ENCODE measurements at regions not wholly inside any gene's neighbourhood (a gene's known extent, or its start where the extent isn't known, plus 50 kb on each side); places are given as distances from the start of the nearest gene placed in this dataset.
A peak's percentile ranks its signal among the peaks of the same experiment; 100 is the strongest.
"Not testable (repeated sequence)": the region's sequence is repeated elsewhere in the genome, so short reads cannot be mapped to it uniquely, and the experiment has no call there.

DNA sequence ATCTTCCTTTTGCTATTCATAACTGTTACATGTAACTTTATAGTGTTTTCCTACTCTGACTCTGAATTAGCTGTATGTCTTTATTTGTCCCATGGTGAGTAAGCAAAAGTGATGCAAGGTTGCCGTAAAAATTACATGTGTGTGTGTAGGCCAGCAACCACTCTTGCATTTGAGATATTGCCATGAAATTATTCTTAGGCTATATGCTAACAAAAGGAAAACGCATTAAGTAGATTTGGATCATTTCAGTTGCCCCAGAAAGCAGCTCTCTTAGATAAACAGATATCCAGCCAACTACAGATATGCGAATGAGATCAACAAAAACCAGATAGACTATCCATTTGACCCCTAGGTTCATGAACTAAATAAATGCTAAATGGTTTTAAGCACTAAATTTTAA, 73.6 kb downstream of the CYLC2 start:
- DNase-seq (ENCODE audit: extremely low read depth in 1 of 11, low read depth in 9 of 11, low spot score in 4 of 11) = no peak

DNA sequence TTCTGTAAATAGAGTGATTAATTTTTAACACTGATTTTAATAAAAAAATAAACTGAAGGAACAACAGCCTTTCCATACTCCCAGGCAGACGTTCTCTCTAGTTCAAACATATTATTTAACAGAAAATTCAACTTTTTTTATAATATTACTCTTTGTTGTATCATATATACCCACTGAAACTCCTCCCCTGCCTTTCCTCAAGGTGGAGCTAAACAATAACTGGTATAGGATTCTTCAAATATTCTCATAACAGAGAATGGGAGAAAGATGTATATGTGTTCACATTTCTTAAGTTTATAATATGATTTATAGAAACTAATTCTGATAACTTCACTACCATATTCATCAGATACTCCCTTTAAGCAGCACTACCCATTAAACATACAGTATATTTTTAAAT, 83.4 kb downstream of the CYLC2 start:
- no peak for DNase-seq (ENCODE audit: extremely low read depth in 1 of 11, low read depth in 9 of 11, low spot score in 4 of 11)

DNA sequence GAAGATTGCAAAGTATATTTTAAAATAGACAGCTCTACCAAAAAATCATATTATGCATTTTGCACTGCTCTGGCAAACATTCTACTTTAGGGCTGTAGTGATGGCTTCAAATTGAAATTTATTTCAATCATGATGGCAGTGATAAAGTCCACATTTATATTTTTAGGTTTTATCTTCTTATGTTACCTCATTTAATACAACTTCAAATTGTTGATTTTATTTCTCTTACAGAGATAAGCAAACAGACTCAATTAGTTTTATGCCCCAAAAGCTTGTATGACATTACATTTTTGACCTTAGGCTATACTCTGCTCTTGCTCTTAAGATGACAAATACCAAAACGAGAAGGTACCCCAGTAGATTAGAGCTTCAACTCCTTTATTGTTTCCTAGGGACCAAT, 87.4 kb downstream of the CYLC2 start:
- DNase-seq (ENCODE audit: extremely low read depth in 1 of 11, low read depth in 9 of 11, low spot score in 4 of 11) = no peak

DNA sequence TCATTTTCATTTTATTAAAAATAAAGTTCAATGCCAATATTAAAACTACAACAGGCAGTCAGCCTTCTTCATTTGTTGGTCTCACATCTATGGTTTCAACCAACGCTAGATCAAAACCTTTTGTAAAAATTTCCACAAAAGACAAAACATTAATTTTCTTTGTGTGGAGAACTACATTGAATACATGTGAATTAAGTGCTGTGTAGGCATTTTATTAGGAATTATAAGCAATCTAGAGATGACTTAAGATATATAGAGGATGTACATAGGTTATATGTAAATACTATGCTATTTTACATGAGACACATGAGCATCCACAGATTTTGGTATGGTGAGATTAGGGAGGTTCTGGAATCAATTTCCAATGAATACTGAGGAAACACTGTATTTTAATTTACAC, 94.2 kb downstream of the CYLC2 start:
- no peak for DNase-seq (ENCODE audit: extremely low read depth in 1 of 11, low read depth in 9 of 11, low spot score in 4 of 11)

DNA sequence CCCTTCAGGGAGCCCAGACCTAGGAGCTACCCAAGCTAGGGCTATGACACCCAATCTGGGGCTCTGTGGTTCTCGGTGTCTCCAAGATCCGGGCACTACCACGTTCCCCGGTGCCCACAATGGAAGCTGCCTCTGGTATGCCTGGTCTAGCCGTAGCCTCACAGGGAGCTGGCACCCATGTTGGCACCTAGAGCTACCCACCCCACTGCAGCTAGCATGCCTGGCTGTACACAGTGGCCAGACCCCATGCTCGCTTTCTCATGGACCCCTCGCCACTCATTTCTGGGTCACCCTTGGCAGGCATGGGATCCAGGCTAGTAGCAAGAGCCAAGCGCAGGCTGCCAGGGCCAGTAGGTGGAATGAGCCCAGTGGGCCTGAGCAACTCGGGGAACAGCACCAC, 109.0 kb downstream of the CYLC2 start:
- no peak for DNase-seq (ENCODE audit: extremely low read depth in 1 of 11, low read depth in 9 of 11, low spot score in 4 of 11)

DNA sequence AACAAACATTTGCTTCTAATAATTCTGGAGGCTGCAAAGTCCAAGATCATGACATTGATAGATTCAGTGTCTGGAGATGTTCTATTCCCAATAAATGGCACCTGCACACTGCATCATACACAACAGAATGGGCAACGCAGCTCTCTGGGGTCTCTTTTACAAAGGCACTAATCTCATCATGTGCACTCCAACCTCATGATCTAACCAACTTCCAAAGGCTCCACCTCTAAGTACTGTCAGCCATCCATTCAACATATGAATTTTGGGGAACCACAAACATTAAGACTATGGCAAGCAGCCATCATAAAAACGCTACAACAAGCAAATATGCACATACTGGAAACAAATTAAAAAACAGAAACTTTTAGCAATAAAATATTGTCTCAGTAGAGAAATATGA, 121.1 kb downstream of the CYLC2 start:
- DNase-seq (ENCODE audit: extremely low read depth in 1 of 11, low read depth in 9 of 11, low spot score in 4 of 11) = no peak

DNA sequence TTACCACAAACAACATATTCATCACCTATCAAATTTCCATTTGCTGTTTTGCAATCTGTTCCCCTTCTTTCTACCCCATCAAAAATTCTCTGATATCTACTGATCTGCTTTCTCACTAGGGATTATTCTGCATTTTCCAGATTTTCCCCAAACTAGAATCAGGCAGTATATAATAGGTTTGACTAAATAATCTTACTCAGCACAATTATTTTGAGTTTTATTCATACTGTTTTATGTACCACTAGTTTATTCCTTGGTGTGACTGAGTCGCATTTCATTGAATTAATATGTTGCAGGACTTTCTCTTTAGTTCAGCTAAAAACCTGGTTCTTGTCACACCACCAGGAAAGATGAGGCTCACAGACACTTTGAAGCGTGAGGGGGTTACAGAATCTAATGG, 131.4 kb downstream of the CYLC2 start:
- no peak for DNase-seq (ENCODE audit: extremely low read depth in 1 of 11, low read depth in 9 of 11, low spot score in 4 of 11)

DNA sequence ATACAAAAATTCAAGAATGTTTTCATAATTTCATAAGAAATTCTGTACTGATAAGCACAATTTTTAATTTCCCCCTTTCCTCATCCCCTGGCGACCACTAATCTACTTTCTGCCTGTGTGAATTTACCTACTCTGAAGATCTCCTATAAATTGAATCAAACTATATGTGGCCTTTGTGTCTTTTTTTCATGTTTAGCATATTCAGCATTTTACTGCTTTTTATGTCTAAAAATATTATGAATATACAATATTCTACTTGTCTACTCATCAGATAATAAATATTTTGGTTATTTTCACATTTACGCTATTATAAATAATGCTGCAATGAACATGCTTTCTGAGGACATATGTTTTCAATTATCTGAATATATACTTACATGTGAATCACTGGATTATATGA, 144.8 kb downstream of the CYLC2 start:
- no peak for DNase-seq (ENCODE audit: extremely low read depth in 1 of 11, low read depth in 9 of 11, low spot score in 4 of 11)

DNA sequence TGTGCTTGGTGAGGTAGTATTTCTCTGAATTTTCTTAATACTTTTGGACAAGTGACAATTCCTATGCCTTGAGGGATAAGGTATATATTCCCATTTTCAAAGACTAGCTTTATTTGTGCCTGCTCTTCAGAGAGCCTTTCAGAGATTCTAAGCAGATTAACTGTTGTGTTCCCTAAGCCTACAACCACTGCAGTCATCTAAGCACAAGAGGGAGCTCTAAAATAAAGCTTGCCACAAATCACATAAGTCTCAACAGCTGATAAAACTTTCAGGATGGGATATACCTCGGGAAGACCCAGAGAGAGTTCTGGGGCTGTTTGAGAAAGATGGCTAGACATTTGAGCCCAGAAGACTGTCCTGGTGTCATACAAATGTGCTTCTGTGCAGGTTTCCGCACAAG, 157.3 kb downstream of the CYLC2 start:
- DNase-seq (ENCODE audit: extremely low read depth in 1 of 11, low read depth in 9 of 11, low spot score in 4 of 11) = no peak

DNA sequence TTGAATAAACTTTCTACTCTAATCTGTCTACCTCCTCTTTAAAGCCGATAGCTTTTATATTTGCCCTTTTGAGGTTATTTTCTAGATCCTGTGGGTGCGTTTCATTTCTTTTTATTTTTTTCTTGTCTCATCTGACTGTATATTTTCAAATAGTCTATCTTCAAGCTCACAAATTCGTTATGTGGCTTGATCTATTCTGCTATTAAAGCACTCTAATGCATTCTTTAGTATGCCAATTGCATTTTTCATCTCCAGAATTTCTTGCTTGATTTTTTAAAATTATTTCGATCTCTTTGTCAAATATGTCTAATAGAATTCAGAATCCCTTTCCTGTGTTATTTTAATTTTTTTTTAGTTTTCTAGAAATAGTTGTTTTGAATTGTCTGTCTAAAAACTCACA, 172.4 kb downstream of the CYLC2 start:
- DNase-seq (ENCODE audit: extremely low read depth in 1 of 11, low read depth in 9 of 11, low spot score in 4 of 11) = no peak

DNA sequence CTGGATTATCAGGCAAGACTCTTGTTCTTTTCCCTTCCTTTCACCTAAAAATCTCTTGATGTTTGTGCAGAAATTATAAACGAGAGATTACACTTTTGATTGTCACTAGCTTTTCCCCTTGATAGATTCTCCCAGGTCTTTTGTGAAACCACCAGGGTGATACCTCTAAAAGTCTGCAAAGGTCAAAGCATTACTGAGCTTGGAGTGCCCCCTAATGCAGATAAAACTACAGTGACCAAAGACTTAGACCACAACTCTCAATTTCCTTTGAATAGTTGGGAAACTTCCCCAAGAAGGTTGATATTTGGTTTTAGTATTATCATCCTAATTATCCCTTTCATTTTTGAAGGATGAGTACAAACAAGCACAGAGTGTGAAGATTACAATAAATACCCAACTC, 173.1 kb downstream of the CYLC2 start:
- DNase-seq (ENCODE audit: extremely low read depth in 1 of 11, low read depth in 9 of 11, low spot score in 4 of 11) = no peak

DNA sequence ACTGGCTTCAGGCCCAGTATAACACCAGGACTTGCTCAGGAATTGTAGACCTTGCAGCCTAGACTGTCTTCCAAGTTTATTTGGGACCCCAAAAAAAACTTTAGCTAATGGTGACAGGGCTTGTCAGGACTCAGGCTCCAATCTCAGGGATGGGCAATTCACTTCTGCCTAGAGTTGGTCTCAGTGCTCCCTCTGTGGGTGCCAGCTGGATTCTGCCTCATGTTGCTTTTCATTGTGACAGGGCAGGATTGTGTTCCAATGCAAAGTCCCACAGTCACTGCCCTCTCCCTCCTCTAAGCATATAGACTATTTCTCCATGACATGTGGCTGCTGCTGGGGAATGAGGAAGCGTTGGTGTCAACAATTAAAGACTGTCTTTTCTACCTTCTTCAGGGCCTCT, 174.7 kb downstream of the CYLC2 start:
- DNase-seq (ENCODE audit: extremely low read depth in 1 of 11, low read depth in 9 of 11, low spot score in 4 of 11) = no peak

DNA sequence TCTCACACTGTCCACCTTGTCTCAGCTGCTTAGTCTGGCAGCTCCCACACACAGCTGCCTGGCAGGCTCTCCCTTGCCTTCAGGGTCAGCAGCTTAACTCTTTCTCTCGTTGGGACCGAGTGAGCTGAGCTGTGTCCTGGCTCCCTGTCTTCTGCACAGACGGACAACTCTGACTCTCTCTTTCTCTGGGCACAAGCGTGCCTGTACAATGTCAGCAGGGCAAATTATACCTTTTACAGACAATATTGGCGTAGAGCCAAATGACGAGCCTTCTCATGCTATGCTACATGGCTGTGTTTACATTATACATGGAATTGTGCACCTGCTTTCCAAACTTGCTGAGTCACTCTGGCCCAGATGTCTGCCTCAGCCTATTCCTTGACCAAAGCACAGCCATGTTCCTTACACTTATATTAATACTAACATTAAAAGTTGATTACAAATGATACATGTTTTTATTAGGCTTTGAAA, 188.6 kb downstream of the CYLC2 start:
- DNase-seq (ENCODE audit: extremely low read depth in 1 of 11, low read depth in 9 of 11, low spot score in 4 of 11) = peak in 4 of 11 donors; percentile 2 to 21 (median 11)

DNA sequence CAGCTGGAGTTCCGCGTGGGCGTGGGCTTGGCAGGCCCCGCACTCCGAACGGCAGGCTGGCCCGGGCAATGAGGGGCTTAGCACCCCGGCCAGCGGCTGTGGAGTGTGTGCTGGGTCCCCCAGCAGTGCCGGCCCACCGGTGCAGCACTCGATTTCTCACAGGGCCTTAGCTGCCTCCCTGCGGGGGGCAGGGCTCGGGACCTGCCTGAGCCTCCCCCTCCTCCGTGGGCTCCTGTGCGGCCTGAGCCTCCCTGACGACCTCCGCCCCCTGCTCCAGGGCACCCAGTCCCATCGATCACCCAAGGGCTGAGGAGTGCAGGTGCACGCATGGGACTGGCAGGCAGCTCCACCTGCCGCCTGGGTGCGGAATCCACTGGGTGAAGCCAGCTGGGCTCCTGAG, 191.8 kb downstream of the CYLC2 start:
- no peak for DNase-seq (ENCODE audit: extremely low read depth in 1 of 11, low read depth in 9 of 11, low spot score in 4 of 11)

DNA sequence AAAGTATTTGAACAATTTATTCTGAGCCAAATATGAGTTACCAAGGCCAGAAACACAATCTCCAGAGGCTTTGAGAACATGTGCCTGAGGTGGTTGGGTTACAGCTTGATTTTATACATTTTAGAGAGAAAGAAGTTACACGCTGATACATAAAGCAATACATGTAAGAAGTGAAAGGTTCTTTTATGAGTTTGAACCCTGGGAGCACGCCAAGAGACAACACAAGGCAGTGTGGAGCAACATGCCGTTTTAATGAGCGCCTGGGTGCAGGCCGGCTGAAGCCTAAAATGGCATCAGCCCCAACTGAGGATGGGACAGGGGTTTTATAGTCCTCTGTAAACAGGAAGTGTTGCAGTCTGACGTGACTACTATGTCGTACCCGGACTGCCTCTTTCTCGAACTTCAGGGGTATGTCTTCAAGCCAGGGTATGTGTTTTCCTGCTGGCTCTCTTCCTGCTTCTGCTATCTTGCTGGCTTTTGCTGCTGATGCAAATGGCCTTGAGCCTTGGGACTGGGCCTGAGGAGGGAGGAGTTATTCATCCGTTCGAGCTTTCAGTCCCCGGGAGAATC, 193.7 kb downstream of the CYLC2 start:
- no peak for DNase-seq (ENCODE audit: extremely low read depth in 1 of 11, low read depth in 9 of 11, low spot score in 4 of 11)

DNA sequence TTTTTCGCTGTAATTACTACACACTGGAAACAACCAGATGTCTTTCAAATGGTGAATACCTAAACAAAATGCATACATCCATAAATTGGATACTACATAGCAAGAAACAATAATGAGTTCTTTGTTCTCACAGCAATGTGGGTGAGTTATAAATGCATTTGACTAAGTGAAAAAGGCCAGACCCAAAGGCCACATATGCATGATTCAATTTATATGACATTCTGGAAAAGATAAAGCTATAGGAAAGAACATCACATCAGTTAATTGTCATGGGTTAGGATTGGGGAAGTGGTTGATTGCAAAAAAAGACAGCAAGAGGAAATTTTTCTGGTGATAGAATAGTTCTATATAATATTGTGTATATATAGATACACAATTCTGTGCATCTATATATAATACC, 198.9 kb downstream of the CYLC2 start:
- DNase-seq (ENCODE audit: extremely low read depth in 1 of 11, low read depth in 9 of 11, low spot score in 4 of 11) = no peak

DNA sequence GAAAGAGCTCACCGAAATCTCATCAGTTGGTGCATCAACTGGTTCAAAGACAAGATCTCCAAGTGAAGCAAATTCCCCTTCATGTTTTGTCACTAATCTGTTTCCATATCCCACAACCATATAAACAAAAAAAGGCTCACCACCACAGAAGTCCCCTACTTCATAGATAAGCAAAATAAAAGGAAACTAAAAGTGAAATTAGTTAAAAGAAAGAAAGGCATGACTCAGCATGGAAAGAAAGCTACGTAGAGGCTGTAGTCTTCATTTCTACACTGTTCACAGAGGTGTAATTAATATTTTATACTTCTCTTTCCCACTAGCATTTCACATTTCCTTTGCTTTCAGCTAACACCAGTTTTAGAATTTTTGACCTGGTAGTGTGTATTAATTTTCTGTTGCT, 208.0 kb downstream of the CYLC2 start:
- DNase-seq (ENCODE audit: extremely low read depth in 1 of 11, low read depth in 9 of 11, low spot score in 4 of 11) = no peak

DNA sequence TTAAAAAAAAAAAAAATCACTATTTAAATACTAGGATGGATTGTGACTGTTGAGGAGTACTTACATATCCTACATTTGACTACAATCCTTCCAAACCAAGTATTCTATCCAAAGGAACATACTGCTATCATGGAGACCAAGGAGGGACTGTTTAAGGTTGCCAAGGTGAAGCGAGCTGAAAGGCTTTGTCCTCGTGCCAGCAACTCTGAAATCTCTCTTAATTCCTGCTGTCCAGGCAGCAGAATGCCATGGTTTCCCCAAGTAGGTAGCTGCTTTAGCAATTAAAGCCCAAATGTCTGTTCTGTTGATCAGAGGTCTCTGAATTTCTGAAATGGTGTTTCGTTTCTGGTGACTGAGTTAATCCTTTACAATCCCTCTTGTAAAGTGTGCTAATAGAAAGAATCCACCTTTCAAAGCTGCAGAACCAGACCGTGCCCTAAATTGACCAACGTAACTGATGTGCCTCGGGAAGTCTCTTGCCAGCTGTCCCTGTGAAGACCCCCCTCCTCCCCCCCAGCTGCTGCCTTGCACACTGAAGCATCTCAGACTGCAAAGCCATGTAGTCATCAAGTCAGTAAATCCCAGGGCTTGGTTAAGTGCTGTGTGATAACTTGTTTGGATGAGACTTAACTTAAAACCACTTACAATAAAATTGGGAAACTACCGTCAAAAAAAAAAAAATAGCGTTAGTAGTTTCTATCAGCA, 210.9 kb downstream of the CYLC2 start:
- DNase-seq (ENCODE audit: extremely low read depth in 1 of 11, low read depth in 9 of 11, low spot score in 4 of 11) = not testable (repeated sequence)

DNA sequence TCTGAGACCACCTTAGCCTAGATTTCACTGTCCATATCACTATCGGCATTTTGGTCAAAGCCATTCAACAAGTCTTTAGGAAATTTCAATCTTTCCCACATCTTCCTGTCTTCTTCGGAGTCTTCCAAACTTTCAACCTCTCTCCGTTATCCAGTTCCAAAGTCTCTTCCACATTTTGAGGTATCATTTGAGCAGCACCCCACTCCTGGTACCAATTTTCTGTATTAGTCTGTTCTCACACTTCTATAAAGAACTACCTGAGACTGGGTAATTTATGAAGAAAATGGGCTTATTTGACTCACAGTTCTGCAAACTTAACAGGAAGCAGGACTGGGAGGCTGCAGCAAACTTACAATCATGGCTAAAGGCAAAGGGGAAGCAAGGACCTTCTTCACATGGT, 215.5 kb downstream of the CYLC2 start:
- no peak for DNase-seq (ENCODE audit: extremely low read depth in 1 of 11, low read depth in 9 of 11, low spot score in 4 of 11)

DNA sequence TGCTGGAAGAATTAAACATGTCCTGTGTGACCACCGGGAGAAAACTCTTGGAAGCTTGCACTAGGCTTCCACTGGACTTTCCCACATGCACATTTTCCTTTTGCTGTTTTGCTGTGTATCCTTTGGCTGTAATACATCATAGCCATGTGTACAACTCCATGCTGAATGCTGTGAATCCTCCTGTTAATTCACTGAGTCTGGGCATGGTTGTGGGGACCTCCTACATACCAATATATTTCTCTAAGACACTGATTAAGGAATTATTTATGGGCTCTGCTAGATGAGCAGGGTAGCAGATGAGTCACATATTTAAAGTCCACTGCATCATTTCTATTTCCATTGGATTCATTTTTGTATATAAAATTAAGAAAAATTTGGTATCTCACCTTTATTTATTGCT, 220.1 kb downstream of the CYLC2 start:
- no peak for DNase-seq (ENCODE audit: extremely low read depth in 1 of 11, low read depth in 9 of 11, low spot score in 4 of 11)
